Activated T-cell treated with anti-CD3 and anti-CD28 coated beads for 48 hours (primary cell): ENCODE measurements at regions not wholly inside any gene's neighbourhood (a gene's known extent, or its start where the extent isn't known, plus 50 kb on each side); places are given as distances from the start of the nearest gene placed in this dataset.
"Not testable (repeated sequence)": the region's sequence is repeated elsewhere in the genome, so short reads cannot be mapped to it uniquely, and the experiment has no call there.

Experiments
- DNase-seq: peaks from one replicate; pipeline ENCODE4 v3.0.0-alpha.2; 2020; ENCODE audit warnings: low read depth

DNA sequence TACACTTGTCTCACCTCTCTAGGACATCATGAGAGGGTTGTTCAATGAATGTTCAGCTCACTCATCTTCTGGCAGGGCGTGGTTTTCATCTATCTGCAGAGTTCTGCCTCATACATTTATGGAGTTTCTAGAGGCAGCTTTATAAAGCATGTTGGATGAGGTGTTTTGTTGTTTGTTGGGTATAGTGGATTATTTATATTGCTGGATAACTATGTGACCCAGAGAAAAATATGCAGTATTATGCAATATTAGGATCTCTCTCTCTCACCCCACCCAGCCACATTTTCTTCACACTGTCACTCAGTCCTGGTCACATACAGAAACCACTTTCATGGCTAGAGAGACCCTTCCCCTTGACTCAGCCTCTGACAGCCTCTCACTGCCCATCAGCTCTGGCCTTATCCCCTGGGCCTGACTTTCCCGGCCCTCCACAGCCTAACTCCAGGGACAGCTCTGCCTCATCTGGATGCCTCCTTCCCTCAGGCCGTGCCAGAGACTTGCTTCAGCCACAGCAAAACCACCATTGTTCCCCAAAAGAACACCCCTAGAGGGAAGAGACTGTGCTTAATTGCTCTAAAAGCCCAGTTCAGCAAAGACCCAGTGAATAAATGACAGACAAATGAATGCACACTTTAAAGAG lies 260.3 kb downstream of the MYCN start:
- DNase-seq, result no peak

DNA sequence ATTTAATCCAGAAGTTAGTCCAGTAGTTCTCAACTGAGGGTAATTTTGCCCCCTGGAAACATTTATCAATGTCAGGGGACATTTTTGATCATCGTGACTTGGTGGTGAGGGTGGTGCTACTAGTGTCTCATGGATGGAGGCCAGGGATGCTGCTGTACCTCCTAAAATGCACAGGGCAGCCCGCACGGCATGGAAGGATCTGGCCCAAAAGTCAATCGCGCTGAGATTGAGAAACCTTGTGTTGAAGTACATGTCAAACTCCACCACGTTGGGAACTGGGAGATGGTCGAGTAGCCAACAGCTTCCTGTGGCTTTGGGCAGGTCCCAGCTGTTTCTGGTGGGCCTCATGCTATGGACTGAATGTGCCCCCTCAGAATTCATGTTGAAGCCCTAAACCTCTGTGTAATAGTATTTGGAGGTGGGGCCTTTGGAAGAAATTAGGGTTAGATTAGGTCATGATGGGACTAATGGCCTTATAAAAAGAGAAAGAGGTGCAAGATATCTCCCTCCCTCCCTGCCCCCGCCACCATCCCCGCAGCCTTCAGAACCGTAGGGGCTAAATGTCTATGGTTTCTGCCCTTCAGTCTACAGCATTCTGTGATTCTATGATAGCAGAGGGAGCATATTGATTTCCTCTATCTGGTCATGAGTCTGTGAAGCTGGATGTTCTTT lies 259.7 kb downstream of the MYCN start:
- DNase-seq, result no peak

DNA sequence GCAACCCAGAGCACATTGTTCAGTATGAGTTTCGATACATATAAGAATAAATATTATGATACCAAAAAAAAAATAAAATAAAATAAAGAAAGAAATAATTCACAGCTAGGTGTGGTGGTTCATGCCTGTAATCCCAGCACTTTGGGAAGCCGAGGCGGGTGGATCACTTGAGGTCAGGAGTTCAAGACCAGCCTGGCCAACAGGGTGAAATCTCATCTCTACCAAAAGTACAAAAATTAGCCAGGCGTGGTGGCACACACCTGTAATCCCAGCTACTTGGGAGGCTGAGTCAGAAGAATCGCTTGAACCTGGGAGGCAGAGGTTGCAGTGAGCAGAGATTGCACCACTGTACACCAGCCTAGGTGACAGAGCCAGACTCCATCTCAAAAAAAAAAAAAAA lies 258.9 kb downstream of the MYCN start:
- DNase-seq, result not testable (repeated sequence)

DNA sequence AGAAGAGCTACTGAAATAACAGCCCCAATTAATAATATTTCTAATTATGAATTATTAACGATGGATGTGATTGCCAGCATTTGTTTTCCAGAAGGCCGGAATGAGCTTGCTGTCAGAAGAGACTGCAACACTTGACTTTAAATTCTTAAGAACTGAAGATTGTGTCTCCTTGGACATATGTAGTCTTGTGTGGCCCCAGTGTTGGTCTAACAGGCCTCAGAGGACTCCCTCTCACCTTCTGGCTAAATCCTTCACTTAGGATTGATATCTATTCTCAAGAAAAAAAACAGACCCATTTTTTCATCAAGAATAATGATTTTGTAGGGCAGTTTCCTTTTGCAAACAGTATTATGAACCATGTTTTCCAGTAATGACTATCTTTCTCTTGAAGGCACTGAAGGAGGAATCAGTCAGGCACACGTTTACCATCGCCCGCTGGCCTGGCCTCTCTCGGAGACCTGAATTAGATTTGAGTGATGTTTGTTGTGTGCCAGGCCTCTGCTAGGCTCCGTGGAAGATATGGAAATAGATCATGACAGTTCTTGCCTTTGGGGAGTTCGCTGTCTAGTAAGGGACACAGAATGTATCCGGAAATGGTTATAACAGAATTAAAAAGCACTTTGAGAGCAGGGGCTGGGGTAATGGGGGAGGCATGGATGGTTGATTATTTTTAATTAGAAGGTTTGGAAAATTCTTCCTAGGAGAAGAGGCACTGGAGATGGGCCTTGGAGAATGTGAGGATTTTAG lies 258.0 kb downstream of the MYCN start:
- DNase-seq, result no peak

DNA sequence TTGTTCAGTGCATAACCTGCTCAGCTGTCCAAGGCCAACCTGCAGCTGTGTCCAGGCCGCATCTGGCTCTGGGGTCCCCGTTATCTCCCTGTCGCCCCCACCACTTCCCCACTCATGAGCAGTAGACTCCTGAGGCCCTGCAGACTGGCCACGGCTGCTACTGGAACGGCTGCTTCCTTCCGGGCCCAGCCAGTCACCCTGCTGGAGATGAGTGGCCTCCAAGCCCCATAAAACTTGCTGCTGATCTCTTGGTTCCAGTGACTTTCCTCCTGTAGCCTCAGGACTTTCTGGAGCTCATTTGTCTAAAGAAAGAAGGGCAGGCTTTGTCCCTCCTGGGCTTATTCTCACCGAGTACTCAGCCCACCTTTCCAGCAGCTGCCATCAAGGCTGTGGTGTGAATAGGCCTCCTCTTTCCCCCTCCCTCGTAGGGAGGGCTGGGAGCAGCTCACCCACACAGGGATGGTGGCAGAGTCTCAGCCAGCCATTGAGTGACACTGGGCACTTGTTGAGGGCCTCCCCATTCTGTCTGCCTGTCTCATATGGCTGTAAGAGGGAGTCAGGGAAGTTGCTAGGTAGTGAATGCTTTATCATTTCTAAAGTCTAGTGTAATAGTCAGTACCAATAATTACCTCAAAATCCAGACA lies 257.3 kb downstream of the MYCN start:
- no peak for DNase-seq

DNA sequence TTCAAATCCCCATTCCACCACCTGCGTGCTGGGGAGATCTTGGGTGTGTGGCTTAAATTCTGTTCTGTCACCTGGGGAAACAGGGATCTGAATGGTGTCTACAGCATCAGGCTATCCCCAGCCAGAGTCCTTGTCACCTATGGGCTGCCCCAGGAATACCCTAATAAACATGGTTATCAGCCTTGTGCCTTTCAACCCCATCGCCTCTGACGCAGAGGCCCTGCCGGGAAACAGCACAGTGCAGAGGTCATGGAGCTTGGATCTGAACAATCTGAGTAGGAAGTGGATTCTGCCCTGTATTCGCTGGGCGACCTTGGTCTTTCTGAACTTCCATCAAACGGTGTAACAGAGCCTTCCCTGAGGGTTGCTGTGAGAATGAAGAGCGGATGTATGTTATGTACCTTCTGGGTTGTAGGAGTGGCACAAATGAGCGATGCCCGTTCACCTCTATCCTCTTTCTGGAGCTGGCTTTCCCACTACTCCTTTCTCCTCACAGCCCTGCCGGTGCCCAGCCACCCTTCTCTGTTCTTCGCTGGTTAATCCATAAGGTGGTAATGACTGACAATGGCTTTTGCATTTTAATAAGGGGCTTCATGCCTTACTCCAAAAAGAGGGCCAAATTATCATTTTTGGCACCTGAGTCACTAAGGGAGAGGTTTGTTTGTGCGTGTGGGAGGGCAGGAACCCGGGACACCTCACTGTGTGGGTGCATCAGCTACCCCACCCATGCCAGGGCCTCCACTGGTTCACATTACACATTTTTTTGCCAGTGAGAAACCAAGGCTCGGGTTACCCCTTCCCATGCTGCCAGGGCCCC lies 256.5 kb downstream of the MYCN start:
- no peak for DNase-seq

DNA sequence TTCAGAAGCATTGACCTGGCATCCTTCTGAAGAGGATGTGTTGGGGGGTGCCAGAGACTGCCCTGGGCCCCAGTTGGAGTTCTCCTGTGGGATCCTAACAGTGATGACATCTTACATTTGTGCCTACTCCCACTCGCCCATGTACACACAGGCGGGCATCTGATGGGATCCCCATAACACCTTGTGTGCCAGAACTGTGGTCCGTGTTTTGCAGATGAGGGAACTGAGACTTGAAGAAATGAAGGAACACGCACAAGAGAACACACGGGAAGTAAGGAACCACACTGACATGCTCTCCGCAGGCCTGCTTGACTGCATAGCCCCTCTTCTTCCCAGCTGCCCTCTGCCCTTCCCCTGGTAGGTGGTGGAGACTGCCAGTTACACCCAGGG lies 255.3 kb downstream of the MYCN start:
- no peak for DNase-seq

DNA sequence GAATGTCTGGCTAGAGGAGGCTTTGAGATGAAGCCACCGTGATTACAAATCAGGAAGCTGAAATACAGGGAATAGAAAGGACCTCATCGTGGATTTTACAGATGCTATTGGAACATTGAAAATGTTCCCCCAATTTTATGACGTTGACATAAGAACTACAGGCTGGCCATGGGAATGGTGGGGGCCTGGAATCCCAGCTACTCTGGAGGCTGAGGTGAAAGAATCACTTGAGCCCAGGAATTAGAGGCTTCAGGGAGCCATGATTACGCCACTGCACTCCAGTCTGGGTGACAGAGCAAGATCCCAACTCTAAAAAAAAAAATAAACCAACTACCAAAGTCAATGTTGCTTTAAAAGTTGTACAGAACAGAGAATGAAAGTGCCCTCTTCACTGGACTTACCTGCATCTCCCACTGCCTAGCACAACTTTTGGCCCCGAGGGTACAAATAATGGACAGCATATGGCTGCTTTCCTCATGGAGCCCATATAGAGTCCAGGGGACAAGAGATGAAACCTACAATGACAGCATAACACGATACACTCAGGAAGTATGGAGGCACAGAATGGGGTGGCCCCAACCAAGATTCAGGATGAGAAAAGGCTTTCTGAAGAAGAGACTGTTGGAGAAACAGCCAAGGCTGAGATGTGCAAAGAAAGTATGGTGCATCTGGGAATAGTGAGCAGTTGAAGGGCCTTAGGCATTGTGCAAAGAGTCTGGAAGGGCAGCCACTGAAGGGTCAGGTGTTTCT lies 254.8 kb downstream of the MYCN start:
- DNase-seq, result no peak

DNA sequence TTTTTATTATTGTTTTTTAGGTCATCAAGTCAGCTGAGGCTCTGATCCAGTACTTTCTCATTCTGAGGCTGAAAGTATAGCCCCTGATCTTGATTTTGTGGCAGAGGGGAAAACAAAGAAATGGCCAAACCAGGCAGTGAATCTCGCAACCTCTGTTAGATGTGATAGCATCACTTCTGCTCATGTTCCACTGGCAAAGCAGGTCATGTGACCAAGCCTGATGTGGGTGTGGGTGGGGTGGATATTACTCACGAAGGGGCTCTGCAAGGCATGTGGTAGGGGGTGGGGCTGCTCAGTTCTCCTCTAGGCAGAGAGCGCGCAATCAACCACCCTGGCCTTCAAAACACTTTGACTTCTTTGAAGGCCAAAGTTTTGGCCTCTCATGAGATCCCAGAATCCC lies 254.2 kb downstream of the MYCN start:
- DNase-seq, result no peak

DNA sequence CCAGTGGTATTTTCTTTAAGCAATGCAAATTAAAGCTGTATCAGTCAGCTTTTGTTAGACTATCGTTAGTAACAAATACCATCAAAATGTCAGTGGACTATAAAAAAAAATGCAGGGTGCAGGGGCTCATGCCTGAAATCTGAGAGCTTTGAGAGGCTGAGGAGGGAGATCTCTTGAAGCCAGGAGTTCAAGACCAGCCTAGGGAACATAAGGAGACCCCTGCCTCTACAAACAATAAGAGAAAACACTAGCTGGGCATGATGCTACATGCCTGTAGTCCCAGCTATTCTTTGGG lies 253.7 kb downstream of the MYCN start:
- DNase-seq, result no peak

DNA sequence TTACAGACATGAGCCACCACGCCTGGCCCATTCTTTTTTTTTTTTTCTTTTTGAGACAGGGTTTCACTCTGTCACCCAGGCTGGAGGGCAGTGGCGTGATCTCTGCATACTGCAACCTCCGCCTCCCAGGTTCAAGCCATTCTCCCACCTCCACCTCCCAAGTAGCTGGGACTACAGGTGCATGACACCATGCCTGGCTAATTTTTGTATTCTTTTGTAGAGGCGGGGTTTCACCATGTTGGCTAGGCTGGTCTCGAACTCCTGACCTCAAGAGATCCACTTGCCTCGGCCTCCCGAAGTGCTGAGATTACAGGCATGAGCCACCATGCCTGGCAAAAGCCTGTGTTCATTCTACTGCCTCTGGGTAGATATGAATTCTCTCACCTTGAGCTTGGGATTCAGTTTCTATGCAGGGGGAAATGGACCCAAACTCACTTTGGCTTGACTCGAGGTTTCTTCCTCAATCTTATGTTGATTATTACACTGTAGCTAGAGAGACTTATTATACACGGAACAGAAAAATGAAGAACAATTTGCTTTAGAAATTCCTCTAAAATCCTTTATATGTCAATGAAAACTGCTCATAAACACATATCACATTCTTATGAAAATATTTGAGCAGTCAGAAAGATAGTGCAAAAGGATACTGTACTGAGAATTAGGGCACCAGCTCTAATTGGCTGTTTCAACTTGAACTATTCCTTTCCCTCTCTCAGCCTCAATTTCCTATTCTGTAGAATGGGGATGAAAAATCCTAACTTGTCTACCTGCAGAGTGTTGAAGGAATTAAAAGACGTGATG lies 252.3 kb downstream of the MYCN start:
- no peak for DNase-seq

DNA sequence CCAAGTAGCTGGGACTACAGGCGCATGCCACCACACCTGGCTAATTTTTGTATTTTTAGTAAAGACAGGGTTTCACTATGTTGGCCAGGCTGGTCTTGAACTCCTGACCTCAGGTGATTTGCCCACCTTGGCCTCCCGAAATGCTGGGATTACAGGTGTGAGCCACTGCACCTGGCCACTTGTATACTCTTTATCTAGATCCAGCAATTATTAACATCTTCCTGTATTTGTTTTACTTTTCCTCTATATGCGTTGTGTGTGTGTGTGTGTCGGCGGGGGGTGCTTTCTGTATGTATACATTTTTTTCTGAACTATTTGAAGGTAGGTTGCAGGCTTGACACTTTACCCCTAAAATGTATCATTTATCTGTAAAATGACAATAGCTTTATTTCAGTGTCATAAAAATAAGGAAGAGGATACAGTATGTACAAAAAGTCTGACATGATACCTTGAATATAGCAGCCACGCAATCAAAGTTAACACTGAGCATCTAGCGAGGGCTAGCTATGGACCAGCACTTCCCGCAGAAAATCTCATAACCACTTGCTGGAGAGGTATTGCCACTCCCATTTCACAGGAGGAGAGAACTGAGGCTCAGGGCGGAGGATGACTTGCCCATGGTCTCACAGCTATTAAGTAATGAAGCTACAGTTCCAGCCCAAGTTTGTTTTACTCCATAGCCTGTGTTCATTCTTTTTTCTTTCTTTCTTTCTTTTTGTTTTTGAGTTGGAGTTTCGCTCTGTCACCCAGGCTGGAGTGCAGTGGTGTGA lies 251.3 kb downstream of the MYCN start:
- no peak for DNase-seq

DNA sequence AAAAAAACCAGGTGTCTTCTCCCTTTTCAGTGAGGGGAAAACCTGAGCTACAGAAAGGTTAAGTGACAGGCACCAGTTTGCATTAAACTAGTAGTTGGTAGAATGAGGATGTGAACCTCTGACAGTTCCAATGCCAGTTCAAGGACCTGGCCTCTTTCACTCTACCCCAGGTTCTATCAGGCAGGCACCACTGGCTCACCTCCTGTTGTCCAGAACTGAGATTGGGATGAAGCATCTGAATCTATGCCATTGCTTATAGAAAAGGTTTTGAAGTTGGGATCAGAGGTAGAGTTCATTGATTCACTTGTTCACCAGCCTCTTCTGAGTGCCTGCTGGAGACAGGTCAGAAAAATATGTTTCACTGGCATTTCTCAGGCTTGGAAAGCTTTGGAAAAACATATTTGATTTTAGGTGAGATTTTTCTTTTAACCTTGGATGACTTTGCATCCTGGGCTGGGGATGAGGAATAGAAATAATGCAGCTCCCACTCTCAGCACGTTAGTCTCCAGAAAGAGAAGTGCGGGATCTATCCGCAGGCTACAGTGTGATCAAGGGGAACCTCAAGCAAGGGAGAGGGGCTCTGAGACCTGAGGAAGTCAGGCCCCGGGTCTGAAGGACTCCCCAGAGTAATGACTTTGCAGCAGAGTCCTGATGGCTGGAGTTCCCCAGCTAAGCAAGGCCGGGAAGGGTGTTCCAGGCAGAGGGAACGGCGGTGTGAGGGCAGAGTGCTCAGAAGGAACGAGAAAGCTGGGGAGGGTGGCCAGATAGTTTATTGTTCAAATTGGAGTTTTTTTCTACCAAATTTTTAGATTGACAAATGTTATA lies 250.3 kb downstream of the MYCN start:
- no peak for DNase-seq

DNA sequence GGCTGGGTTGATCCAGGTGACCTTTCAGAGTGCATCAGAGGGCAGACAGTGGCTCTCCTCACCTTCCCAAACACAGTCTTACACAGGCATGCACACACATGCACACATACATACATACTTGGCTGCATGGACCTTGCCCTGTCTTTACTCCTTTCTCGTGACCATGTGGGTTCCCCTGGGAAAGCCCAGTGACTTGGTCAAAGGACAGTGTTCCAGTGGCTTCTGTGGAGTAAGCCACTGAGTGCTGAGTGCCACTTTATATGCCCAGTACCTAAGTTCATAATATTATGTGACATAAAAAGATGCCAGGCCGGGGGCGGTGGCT lies 249.4 kb downstream of the MYCN start:
- no peak for DNase-seq

DNA sequence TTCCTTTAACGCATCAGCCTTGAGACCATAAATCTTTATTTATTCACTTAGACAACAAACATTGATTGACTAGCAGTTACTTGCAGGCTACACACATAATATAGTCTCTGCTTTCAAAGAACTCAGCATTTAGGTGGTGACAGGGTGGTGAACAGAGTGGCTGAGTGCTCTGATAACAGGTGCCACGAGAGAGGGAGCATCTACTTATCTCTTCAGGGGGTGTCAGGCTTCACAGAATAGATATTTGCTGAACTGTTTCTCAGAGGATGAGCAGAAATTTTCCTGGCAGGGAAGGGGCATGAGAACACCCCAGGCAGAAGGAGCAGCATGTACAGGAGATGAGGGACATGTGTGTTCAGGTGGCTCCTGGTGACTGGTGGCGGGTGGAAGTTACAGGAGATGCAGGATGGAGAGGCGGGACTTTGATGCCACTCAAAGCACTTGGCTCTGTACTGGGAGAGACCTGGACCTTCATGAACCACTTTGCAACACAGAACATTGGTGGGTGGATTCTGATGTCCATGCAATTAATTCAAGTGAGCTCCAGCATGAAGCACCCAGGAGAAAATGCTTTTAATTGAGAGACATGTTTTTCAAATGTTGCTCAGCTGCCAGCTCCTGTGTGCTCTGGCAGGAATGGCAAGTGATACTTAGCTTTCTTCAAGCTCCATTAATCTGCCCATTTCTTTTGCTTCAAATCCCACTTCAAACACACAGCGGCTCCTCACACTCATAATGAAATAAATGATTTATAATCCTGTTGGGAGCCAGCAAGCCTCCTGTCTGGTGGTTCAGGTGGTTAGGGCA lies 248.9 kb downstream of the MYCN start:
- DNase-seq, result no peak

DNA sequence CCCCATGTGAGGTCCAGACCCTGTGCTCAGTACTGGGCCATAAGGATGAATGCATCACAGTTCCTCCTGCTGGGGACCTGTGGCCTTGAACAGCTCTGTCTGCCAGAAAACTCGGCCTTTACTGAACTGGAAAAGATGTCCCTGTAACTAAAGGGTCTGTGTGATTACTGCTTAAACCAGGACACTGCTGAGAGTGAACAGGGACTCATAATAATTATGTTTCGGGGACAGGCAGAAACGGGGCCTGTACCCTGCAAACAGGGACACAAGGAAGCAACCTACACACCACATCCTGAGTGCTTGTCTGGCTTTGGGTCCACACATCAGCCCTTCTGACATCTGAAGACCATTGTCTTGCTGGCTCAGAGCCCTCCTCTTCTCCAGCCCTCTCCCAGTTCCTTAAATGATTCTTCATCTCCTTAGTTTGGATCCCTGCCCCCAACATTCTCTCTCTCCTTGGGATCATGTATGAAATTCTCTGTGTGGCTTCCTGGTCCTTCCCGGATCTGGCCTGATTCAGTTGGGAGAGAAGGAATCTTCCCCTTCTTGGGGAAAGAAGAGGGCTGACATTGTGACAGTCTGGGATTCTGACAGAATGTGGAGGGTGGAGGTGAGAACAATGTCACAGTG lies 248.0 kb downstream of the MYCN start:
- DNase-seq, result no peak

DNA sequence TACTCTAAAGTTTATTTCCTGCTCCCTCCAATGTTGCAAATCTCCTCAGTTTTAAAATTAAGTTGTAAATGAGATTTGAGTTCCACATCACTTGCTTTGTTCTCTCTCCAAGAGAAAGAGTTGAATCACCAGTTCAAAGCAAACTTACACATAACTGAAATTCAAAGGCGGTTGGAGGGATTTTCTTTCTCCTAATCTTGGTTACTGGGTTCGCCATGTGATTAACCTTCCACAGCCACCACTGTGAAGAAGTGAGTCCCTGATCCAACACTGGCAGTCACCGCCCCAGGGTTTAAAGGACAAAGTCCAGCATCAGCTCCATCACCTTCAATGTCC lies 247.1 kb downstream of the MYCN start:
- DNase-seq, result no peak
